Heart right ventricle (tissue), 16 donors: ENCODE measurements at regions not wholly inside any gene's neighbourhood (a gene's known extent, or its start where the extent isn't known, plus 50 kb on each side); places are given as distances from the start of the nearest gene placed in this dataset.

Experiments used
- ATAC-seq, 8 donors: fragments of 200-7000 bp; cut with Tn5 transposase; one replicate each; pipeline ENCODE4 v1.9.1; 2020; ENCODE audit warnings: mild to moderate bottlenecking in 8 of 8, moderate library complexity in 8 of 8, moderate number of reproducible peaks in 1 of 8
- DNase-seq, 2 donors: peaks; one replicate each; pipeline ENCODE4 v3.0.0-alpha.2; 2020
- H3K27ac ChIP-seq, 10 donors: fragments of 200-600 bp; sonication (generic) in 2 of 10; one replicate each; pipeline versions ENCODE4 v1.5.0 to v1.8.0; 2020 to 2022; ENCODE audit warnings: mild to moderate bottlenecking in 3 of 10
- H3K27me3 ChIP-seq, 7 donors: fragments of 200-600 bp; one replicate each; pipeline ENCODE4 v1.8.0; 2021 to 2022; ENCODE audit warnings: mild to moderate bottlenecking in 2 of 7
- H3K36me3 ChIP-seq, 9 donors: fragments of 200-600 bp; sonication (generic) in 1 of 9; one replicate each; pipeline versions ENCODE4 v1.5.0 to v1.8.0; 2020 to 2022; ENCODE audit warnings: mild to moderate bottlenecking in 2 of 9
- H3K4me1 ChIP-seq, 9 donors: fragments of 200-600 bp; sonication (generic) in 1 of 9; one replicate each; pipeline versions ENCODE4 v1.5.0 to v1.8.0; 2020 to 2022; ENCODE audit warnings: mild to moderate bottlenecking in 4 of 9
- H3K4me3 ChIP-seq, 10 donors: fragments of 200-600 bp; sonication (generic) in 2 of 10; one replicate each; pipeline versions ENCODE4 v1.5.0 to v1.8.0; 2020 to 2022; ENCODE audit warnings: mild to moderate bottlenecking in 7 of 10, moderate library complexity in 2 of 10
- H3K9me3 ChIP-seq, 11 donors: fragments of 200-600 bp in 10 of 11; sonication (generic) in 2 of 11; one replicate each; pipeline versions ENCODE4 v1.5.0 to v1.8.0; 2013 to 2022; ENCODE audit warnings: mild to moderate bottlenecking in 2 of 11, control low read depth in 1 of 11, moderate library complexity in 1 of 11
- CTCF ChIP-seq, 9 donors: fragments of 200-600 bp; sonication (generic) in 2 of 9; IDR thresholded peaks; one replicate each; pipeline versions ENCODE4 v1.5.0 to v1.8.0; 2021 to 2022; ENCODE audit warnings: antibody characterized with exemption in 9 of 9, mild to moderate bottlenecking in 5 of 9, moderate library complexity in 1 of 9
- WGBS, 2 donors: extraction: QIAGEN DNeasy Blood & Tissue Kit; methylation state at CpG; one replicate each; pipeline ENCODE4 v1.1.7; 2013; ENCODE audit warnings: inconsistent platforms in 1 of 2; 5-methylcytosine and 5-hydroxymethylcytosine counted together
- intact Hi-C, 10 donors: fragments of 100-400 bp; cut with DNase I; formaldehyde crosslinking; loops; one replicate each; pipeline versions ENCODE4 v1.11.1 to v1.14.2; 2022
- donor health status: Arrhythmogenic right ventricular cardiomyopathy.
- donor health status: ischemic (EF 13 %, LVEDD 7.1; RV severe dilation, severe dysfunction).
- donor health status: healthy with polysubstance abuse.
- donor health status: DM: no; HTN: yes; CAD: no.
- donor health status: DM: no; HTN: no; CAD: no.
- donor health status: ischemic (EF 25% LVEDD 6.9; RV normal size, moderate dysfunction).
- donor health status: ischemic (EF 25% LVEDD 5.7; RV mildly dilated, moderate dysfunction).
- donor health status: healthy.
- donor health status: DM: yes; HTN: yes; CAD: no.
- donor health status: Ischemic cardiomyopathy.
- donor health status: ischemic (EF 35%, LVEDD 5.7; RV mildly dilated, moderate dysfunction).
- donor health status: nonischemic (EF 11% LVEDD 7.7; RV severe dilation, severe dysfunction).
- donor health status: DM: yes; HTN: yes; CAD: no.
- donor health status: PGD.
- donor health status: ischemic (EF 29% LVEDD 5.4; RV normal size, mild dysfunction).
- donor health status: nonischemic (EF 23%, LVEDD 6.1; RV moderate dilation, normal function).

- Histone ChIP-seq H3K27ac (no peak overlapping the region), H3K4me1 (no peaks in the 10 kb centered on the region), H3K27me3 (peaks cover 0 to 25% (median 6%) of the 10 kb centered on the region in 7 donors), H3K36me3 (no peaks in the 10 kb centered on the region), H3K9me3 (no peaks in the 10 kb centered on the region), H3K4me3 (no peak overlapping the region)
- intact Hi-C loops: no loop called here
- WGBS, 2 donors: 72 to 74% methylated on average over 14 of the region's 14 CpGs
- DNase-seq (no peak), ATAC-seq (no peak)
- no peak for TF ChIP-seq CTCF (IDR thresholded peaks at IDR 0.05)
Observed at GRCh38 chr5:135178476-135179155, 144.6 kb upstream of the PITX1 start.

GRCh38 chr5:135177591-135177990 lies 143.6 kb upstream of the PITX1 start:
- no peak for ATAC-seq

GRCh38 chr5:135176991-135177390 lies 143.0 kb upstream of the PITX1 start:
- TF ChIP-seq CTCF (IDR thresholded peaks at IDR 0.05): no peak
- ATAC-seq (no peak), DNase-seq (no peak)
- WGBS, 2 donors: 85 to 93% methylated on average over 7 of the region's 7 CpGs
- intact Hi-C loops: no loop called here
- H3K36me3 ChIP-seq: no peaks in the 10 kb centered on the region
- no peaks in the 10 kb centered on the region for H3K4me1 ChIP-seq
- no peak overlapping the region for H3K27ac ChIP-seq
- no peak overlapping the region for H3K4me3 ChIP-seq
- no peaks in the 10 kb centered on the region for H3K9me3 ChIP-seq
- H3K27me3 ChIP-seq: peaks cover 0 to 38% (median 19%) of the 10 kb centered on the region in 7 donors

More at GRCh38 chr5:135177591-135177990, 143.6 kb upstream of the PITX1 start:
- Histone ChIP-seq H3K4me1 (no peaks in the 10 kb centered on the region), H3K4me3 (no peak overlapping the region), H3K27ac (no peak overlapping the region), H3K27me3 (peaks cover 0 to 33% (median 15%) of the 10 kb centered on the region in 7 donors), H3K36me3 (no peaks in the 10 kb centered on the region), H3K9me3 (no peaks in the 10 kb centered on the region)
- intact Hi-C loops: no loop called here
- TF ChIP-seq CTCF (IDR thresholded peaks at IDR 0.05): no peak
- 79 to 81% methylated on average over 4 of the region's 4 CpGs for WGBS, 2 donors
- DNase-seq: no peak

- peaks cover 0 to 56% (median 42%) of the 10 kb centered on the region in 7 donors for H3K27me3 ChIP-seq
Observed at GRCh38 chr5:135174315-135175096, 140.5 kb upstream of the PITX1 start.

More at GRCh38 chr5:135174315-135175096, 140.5 kb upstream of the PITX1 start:
- DNase-seq (no peak), ATAC-seq (no peak)
- Histone ChIP-seq H3K4me3 (no peak overlapping the region), H3K36me3 (no peaks in the 10 kb centered on the region), H3K27ac (no peak overlapping the region), H3K9me3 (no peaks in the 10 kb centered on the region), H3K4me1 (no peaks in the 10 kb centered on the region)
- WGBS, 2 donors: 61 to 68% methylated on average over 8 of the region's 8 CpGs
- intact Hi-C loops: no loop called here
- TF ChIP-seq CTCF (IDR thresholded peaks at IDR 0.05): no peak
